GM18951 (cell line): ENCODE measurements at regions not wholly inside any gene's neighbourhood (a gene's known extent, or its start where the extent isn't known, plus 50 kb on each side); places are given as distances from the start of the nearest gene placed in this dataset.

Source experiments
- POLR2A ChIP-seq: IDR thresholded peaks from 4 replicates; pipeline ENCODE4 v1.6.1; 2011; ENCODE audit warnings: mild to moderate bottlenecking; ENCODE audit not compliant: insufficient read length, insufficient read depth; ENCODE audit errors: extremely low read depth
- in situ Hi-C: fragments of 300-500 bp; cut with MboI; formaldehyde crosslinking; loops from one replicate; pipeline ENCODE4 v1.12.0; 2022; ENCODE audit warnings: low sequenced_read_pairs, mixed read lengths, inconsistent platforms; ENCODE audit not compliant: unreplicated experiment

DNA sequence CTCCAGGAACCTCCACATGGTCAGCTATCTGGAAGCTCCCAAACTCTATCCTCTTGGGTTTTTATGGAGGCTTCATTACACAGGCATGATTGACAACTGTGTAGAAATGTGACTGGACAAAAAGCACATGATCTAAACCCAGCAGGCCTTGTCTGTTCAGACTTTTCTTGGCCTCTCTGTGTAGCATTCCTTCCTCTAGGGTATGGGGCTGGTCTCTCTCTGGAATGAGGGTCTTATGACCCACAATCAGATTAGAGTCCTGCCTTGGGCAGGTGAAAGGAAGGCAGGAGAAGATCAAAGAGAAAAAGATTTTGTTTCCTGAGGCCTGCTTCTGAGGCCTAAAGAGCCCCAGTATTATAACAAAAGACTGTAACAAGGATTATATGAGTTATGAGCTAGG, 162.7 kb downstream of the SP3 start:
- in situ Hi-C loops, result no loop called here
- TF ChIP-seq POLR2A, result no peak

DNA sequence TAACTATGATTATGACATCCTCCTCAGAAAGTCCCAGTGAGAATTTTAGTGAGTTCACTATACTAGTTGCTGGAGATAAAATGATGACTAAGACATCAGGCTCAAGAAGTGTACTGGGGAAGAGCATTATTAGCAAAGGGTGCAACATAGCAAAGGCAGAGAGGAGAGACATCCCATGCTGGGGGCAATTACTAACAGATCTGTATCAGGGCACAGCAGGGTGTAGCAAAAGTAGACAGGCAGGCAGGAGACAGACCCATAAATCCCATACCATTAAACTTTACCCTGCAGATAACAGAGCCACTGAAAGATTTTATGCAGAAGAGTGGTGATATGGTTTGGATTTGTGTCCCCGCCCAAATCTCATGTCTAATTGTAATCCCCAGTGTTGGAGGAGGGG, 161.7 kb downstream of the SP3 start:
- in situ Hi-C loops, result no loop called here
- no peak for TF ChIP-seq POLR2A

- TF ChIP-seq POLR2A, result no peak
- in situ Hi-C loops, result no loop called here
Observed at GRCh38 chr2:173806761-173807160, 158.4 kb downstream of the SP3 start.

DNA sequence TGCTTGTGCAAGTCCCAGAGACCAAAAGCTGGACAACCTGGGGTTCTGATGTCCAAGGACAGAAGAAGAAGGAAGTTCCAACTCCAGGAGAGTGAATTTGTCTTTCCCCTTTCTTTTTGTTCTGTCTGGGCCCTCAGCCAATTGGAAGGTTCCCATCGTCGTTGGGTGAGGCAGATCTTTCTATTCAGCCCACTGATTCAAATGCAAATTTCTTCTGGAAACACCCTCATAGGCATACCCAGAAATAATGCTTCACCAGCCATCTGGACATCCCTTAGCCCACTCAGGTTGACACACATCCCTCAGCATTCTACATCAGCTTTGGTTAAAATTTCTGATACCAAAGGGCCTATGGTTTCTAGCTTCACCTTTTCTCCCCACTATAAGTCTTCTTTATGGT, 156.5 kb downstream of the SP3 start:
- no peak for TF ChIP-seq POLR2A
- in situ Hi-C loops, result no loop called here

- in situ Hi-C loops, result no loop called here
- TF ChIP-seq POLR2A, result no peak
Observed at GRCh38 chr2:173812321-173812720, 152.9 kb downstream of the SP3 start.

- in situ Hi-C loops, result no loop called here
- no peak for TF ChIP-seq POLR2A
Observed at GRCh38 chr2:173814306-173814705, 150.9 kb downstream of the SP3 start.

DNA sequence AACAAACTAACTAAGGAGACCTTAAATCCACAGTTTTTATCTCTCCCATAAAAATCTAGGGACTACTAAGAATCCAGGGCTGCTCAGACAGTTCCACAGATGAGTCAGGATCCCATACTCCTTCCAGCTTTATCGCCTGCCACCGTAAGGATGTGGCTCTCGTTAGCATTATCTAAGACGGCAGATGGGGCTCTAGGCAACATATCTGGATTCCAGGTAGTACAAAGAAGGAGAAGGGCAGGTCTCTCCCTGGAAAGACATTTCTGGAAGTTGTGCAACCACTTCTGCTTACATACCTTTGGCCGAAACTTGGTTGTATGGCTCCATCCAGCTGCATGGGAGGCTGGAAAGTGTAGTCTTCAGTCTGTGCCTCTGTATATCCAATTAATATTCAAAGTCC, 149.4 kb downstream of the SP3 start:
- in situ Hi-C loops, result no loop called here
- no peak for TF ChIP-seq POLR2A

GRCh38 chr2:173817582-173817981, 147.6 kb downstream of the SP3 start:
- TF ChIP-seq POLR2A, result no peak
- in situ Hi-C loops, result no loop called here

- in situ Hi-C loops, result no loop called here
- no peak for TF ChIP-seq POLR2A
Observed at GRCh38 chr2:173818285-173818684, 146.9 kb downstream of the SP3 start.

DNA sequence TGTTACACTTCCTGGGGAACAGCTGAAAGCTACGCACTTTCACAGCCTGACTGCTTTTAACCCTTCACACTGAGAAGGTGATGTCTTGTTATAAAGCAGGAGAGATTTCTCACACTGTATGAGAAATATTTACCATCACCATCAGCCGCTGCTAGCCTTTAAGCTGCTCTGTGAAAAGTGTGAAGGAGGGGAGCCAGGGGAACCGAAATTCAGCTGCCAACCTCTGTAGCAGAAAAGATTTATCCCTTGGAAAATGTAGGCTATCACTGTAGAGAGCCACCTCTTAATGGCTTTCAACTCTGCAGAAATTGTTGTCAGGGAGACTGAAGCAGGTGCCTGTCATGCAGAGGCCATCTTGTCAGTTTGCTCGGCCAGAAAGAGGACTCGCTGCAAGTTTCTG, 145.3 kb downstream of the SP3 start:
- in situ Hi-C loops, result no loop called here
- no peak for TF ChIP-seq POLR2A

GRCh38 chr2:173821451-173821850, 143.7 kb downstream of the SP3 start:
- TF ChIP-seq POLR2A, result no peak
- in situ Hi-C loops, result no loop called here

- in situ Hi-C loops, result no loop called here
- TF ChIP-seq POLR2A, result no peak
Observed at GRCh38 chr2:173822889-173823542, 142.2 kb downstream of the SP3 start.

- in situ Hi-C loops, result no loop called here
- TF ChIP-seq POLR2A, result no peak
Observed at GRCh38 chr2:173823543-173823939, 141.6 kb downstream of the SP3 start.

DNA sequence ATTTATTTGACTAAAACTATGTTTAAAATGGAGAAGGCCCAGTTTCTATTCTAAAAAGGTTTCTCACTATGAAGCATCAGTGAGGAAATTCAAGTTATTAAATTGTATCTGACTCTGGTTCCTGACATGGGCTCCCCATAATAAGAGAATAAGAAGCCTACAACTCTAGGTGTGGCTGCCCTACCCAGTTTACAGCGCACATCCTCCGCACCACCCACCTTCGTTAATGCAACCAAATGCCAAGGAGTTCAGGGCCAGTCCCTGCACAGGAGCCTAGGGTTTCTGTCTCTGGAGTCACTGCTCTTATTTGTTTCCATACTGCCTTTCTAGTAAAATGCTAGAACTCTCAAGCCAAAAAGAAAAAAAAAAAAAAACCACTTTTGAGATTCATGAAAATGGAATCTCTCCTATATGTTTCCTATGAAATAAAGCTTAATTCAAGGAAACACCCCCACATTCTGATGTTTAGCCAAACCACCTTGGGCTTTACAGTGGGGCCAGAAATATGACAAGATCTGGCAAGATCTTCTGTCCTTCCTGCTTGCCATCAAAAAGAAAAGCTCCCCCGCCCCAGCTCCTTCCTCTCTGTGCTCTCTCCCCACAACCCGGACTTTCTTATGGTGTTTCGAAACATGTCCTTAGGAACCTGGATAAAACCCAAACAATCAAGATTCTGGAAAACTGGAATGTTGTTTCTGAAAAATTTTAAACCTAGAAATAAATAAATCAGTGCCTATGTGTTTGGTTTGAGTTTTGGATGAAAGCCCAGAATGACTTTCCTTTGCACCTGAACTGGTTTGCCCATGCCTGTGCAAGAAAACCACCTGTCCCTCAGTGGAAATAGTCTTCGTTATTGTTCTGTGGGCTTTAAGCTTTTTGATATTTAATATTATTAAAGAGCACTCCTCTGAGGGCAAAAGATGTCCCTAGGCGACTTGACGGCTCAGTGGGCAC, 136.7 kb downstream of the SP3 start:
- TF ChIP-seq POLR2A, result no peak
- in situ Hi-C loops, result no loop called here
